ENCODE measurements at regions not wholly inside any gene's neighbourhood (a gene's known extent, or its start where the extent isn't known, plus 50 kb on each side); places are given as distances from the start of the nearest gene placed in this dataset.

GRCh38 chr14:84180336-84180735 lies 1349.6 kb upstream of the FLRT2 start:
- no peak for DNase-seq

GRCh38 chr14:84181072-84181471 lies 1348.9 kb upstream of the FLRT2 start:
- no peak for DNase-seq

DNA sequence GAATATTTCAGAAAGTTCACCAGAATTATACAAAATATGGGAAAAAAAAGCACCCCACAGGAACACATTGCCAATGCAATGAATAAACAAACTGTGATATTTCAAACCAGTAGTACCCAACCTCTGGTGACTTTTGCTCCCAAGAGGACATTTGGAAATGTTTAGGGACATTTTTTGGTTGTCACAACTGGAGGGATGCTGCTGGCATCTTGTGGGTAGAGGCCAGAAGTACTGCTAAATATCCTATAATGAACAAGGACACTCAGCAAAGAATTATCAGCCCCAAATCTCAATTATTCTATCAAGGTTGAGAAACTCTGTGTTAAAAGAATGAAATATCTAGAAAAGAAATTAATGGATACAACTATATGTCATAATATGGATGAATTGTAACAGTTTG lies 1334.4 kb upstream of the FLRT2 start:
- DNase-seq = no peak

DNA sequence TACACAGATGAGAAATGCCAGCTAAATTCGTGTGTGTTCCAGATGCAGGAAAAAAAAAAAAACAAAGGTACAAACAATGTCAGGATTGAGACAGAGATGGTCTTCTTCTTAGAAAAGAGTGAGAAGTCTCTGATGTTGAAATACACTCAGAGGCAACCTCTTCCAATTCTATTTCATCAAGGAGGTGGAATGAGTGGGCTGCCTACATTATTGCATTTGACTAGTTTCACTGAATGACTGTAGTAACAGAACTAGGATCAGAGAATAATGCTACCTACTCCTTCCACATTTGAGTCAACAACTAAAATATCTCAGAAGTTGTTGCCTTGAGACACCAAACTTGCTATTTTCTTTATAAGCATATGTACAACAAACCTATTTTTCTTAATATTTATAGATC lies 1332.2 kb upstream of the FLRT2 start:
- DNase-seq = no peak

GRCh38 chr14:84202486-84202885 lies 1327.5 kb upstream of the FLRT2 start:
- DNase-seq = peak; percentile 39

DNA sequence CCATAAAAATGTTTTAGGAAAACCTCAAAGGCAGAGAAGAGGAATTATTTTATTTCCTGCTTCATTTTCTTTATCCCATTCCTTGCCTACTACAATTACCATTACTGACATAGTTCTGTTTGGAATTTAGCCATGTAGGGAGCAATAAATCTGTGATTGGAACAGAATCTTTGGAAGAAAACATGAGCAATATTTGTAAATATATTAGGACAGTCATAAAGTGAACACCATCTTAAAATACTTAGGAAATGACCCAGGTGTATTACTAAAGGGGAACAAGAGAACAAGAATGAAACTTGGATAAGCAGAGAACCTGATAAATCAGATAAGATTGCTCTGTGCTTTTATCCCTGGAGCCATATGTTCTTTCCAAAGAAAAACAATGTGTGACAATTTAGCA lies 1326.0 kb upstream of the FLRT2 start:
- DNase-seq = no peak

GRCh38 chr14:84208451-84208850 lies 1321.5 kb upstream of the FLRT2 start:
- no peak for DNase-seq

DNA sequence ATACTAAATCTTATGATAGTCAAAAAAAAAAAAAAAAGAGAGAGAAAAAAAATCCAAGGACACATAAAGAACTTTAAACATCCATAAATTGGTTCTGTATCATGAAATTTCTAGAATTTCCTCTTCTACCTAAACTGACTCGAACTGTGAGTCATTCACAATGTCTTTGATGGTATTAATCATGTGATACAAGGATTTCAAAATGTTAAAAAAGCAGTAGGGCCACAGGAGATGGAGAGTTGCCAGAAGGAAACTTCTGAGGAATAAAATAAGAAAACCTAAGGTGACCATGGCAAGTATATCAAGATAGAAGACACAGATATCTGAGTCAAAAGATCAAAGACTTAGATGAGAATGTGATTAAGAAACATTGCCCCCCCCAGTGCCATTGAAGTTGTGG lies 1320.9 kb upstream of the FLRT2 start:
- DNase-seq = no peak

- DNase-seq = no peak
These were observed 1312.9 kb upstream of the FLRT2 start for GRCh38 chr14:84217066-84217465.

- DNase-seq = no peak
These were observed 1304.7 kb upstream of the FLRT2 start for GRCh38 chr14:84225268-84225667.

DNA sequence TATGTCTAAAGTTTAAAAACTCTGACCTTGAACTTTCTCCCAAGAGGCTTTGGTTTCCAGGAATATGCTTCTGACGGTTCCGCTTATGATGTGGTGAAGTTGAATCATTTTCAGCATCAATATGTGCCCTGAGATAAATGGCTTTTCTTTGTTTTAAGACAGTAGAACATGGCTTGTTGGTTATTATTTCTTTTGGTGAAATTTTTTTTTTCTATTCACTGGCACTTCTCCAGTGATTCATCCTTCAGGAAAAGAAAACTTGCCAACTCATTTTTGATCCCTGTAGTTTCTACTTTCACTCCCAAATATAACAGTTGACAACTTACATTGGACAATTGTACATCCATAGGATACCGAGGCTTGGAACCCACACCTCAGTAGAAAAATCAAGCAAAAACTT lies 1301.2 kb upstream of the FLRT2 start:
- no peak for DNase-seq

- DNase-seq = no peak
These were observed 1295.7 kb upstream of the FLRT2 start for GRCh38 chr14:84234281-84234680.

GRCh38 chr14:84236290-84236689 lies 1293.7 kb upstream of the FLRT2 start:
- DNase-seq = no peak

- DNase-seq = no peak
These were observed 1292.1 kb upstream of the FLRT2 start for GRCh38 chr14:84237881-84238280.

DNA sequence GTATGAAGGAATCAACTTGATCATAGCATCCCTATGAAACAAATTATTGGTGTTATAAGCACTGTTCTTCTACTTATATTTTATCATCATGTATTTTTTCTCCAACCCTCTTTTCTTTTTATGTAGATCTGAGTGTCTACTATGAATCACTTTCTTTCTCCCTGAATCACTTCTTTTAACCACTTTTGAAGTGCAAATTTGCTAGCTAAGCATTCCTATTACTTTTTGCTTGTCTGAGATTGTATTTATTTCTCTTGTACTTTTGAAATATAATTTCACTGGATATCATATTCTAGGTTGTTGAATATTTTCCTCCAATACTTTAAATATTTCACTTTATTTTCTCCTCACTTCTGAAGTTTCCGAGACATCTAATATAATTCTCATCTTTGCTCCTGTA lies 1282.3 kb upstream of the FLRT2 start:
- no peak for DNase-seq

- DNase-seq = no peak
These were observed 1279.1 kb upstream of the FLRT2 start for GRCh38 chr14:84250893-84251292.

DNA sequence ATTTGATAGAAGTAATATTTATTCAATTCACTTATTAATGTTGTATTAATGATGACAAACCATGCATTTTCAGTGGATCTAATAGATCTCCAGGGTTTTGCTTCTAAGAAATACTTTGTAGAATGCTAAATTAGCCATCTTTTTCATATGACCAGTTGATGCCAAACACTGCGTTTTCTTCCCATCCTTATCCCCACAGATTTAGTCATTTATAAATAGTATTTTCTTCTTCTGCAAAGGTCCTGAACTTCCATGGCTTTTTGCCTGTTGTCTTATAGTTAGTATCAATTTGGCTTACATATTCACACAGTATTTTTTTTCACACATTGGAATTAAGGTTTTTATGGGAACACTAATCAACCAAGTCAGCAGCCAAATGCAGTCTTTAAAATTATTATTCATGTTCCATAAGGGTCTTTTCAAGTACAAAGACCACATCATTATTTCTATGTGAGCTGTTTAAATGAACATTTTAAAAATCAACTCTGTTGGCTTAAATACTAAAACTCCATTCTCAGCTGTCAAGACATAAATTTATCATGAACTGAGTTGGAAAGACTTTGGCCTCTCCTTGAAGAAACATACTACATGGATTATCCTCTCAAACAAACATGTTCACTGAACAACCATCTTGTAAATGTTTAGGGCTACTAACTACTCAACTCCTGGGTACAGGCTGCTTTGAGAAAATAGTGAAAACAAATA lies 1278.4 kb upstream of the FLRT2 start:
- DNase-seq = no peak

- DNase-seq = no peak
These were observed 1277.2 kb upstream of the FLRT2 start for GRCh38 chr14:84252706-84253105.

DNA sequence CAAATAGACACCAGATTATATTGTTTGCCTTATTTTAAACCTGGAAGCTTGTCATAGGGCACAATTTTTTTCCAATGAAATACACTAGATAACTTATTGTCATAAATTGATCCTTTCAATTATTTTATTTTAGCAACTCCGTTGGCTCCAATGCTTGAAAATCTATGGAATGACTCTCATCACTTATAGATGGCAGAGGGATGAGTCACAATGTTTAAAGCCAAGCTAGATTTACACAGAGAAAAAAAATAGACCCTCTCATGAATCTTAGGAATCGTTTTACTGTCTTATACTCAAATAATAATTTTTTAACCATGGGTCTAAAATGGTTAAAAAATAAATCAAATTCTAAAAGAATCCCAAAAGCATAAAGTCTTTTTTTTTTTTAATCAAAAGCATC lies 1276.6 kb upstream of the FLRT2 start:
- no peak for DNase-seq

DNA sequence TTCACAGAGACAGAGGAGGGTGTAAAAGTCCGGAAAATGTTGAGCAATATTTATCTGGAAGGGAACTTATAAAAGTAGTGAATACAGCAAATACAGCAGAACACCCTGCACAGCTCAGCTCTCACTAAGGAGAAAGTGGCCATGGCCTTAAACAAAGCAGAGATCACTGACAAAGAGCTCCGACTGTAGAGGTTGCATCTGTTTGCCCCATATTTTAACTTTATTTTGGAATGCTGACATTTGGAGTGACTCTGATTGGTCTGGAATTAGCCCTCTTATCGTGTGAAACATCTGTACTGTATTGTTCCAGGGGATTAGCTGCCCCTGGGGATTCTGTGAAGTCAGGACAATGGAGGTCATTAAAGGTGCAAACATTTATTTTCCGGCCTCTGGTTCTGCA lies 1275.7 kb upstream of the FLRT2 start:
- DNase-seq = no peak

DNA sequence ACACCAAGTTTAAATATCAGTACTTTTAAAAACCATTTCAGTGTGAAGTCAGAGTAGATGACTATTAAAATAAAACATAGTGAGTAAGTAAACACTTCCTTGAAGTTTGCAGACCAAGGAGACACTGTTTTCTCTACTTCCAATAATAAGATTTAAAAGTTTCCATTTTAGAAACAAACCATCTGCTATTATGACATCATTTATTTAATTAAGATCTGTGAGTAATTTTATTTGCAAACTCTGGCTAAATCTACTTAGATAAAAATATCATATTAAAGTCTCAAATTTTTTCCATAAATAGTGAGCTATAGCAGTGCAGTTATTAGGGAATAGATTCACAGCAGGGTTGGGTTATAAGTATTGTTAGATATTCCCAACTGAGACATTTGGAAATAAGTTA lies 1267.0 kb upstream of the FLRT2 start:
- DNase-seq = no peak

DNA sequence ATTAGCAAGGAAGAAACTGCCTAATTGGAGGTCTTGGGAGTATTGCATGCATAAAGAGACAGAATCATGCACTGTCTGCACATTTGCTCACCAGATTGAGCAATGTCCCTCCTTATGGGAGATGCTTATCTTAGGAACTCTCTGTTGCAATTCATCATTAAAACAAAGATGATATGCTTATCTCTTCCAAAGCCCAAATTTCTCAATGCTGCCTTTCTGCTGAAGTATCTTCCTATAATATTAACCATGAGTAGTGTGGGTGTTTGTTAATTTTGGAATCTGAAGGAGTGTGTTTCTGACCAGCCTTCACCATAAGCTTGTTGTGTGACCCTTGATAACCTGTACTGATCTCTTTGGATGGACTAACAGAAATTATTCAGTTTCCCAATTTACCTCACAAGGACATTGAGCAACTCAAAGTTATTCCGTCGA lies 1257.6 kb upstream of the FLRT2 start:
- DNase-seq = no peak

DNA sequence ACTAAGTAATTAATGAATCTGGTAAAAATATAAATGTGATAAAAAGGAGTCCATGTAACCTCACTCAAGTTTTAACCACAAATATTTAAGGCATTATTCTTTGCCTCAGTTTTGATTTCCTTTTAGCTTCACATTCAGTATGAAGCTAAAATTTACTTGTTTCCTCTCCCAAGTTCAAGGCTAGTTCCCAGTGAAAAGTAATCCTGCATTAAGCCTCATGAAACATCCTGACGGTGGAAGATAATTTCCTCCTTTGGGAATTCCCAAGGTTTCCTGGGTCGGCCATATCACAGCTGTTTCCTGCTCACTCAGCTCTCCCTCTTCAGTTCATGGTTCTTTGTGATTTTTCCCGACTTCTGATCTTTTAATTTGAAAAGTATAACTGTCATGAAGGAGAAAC lies 1256.8 kb upstream of the FLRT2 start:
- no peak for DNase-seq

DNA sequence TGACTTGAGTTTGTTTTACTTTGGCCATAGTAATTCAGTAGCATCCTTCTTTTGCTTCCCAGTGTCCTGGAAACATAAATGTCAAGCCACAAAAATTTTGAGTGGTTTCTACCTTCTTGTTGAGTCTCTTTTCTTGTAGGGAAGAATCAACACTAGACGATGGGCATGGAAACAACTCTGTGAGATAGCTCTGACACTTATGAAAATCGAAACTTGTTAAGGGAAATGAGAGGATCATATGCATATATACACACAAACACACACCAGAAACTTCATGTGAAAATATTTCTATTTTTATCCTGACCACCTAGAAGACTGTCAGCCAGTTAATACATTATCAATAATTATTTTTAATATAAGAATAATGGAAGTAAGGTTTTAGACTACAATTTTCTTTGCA lies 1247.3 kb upstream of the FLRT2 start:
- no peak for DNase-seq

GRCh38 chr14:84288781-84289180 lies 1241.2 kb upstream of the FLRT2 start:
- no peak for DNase-seq

All from kidney glomerular epithelial cell (primary cell).